Umbilical cord (tissue), 1 donor: ENCODE measurements at regions not wholly inside any gene's neighbourhood (a gene's known extent, or its start where the extent isn't known, plus 50 kb on each side); places are given as distances from the start of the nearest gene placed in this dataset.
A peak's percentile ranks its signal among the peaks of the same experiment; 100 is the strongest.
"Not testable (repeated sequence)": the region's sequence is repeated elsewhere in the genome, so short reads cannot be mapped to it uniquely, and the experiment has no call there.

ENCODE experiments used
- DNase-seq: peaks from one replicate; pipeline ENCODE4 v3.0.0-alpha.2; 2015; ENCODE audit warnings: low spot score

DNA sequence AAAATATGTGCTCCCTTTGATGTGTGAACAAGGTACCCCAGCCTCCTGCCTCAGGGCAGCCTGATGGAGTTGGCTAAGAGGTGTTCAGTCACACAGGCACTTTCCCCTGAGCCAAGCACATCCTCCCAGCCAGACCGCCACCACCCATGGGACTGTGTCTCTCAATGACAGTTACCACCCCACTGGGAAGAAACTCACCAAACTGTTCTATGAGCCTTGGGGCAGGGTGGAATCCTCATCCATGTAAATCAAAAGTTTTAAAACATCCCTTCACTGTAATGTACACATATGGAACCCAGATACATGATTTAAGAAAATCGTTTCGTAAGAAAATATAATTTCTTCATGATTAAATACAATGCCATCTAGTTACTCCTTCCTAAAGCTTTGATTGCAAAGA lies 138.4 kb upstream of the LSM14A start:
- no peak for DNase-seq

DNA sequence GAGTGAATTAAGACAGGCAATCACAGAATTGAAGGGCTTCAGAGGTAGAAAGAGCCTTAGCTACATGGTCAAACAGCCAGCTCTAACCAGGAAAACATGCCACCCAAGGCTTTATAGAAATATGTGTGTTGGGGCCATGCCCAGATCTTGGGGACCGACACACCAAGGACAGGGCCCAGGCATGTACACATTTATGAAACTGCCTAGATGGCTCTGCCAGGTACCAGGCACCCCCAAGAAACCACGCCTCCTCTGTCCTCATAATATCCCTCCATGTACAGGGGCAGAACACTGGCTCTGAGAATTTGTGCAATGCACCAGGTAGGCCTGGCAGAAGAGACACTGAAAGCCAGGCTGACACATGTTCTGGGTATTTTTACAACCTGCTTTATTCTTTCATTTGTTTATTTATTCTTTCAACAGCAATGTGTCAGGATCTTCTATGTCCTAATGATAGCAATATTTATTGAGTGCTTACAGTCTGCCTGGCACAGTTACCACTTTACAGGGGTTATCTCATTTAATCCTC lies 137.9 kb upstream of the LSM14A start:
- DNase-seq, result no peak

DNA sequence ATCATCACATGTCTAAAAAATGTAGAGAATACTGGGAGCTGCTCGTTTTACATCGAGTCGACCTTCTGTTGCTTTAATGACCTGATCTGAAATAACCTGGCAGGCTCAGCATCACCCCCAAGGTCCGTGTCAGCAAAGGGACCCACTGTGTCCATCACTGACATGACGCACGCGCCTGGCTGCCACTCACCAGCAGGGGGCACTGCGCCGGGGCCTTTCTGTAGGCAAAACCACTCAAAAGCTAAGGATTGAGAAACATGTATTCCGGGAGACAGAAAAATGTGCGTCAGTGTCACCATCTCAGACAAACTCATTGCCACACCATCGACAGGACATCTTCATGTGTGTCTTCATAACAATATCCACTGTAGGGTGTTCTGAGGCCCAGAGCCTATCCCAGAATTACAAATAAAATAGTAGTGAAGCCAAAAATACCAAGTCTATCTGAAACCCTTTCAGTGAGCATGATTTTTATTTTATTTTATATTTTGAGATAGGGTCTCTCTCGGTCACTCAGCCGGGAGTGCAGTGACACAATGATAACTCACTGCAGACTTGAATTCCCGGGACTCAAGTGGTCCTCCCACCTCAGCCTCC lies 130.3 kb upstream of the LSM14A start:
- peak; percentile 30 for DNase-seq

DNA sequence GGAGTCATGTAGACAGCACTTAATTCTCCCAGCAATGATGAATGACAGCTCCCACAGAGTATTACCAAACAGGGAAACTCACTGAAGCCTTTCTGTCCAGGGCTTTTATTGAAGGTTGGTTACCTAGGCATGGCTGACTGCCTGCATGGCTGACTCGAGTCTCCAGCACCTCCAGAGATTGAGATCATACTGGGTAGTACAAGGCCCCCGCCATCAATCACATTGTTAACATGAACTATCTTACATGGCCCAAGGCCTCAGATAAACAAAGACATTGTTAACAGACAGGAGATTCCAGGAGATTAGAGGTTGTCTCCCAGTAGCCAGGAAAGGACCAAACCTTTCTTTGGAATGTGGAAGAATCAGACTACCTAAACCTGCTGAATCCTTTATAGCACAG lies 128.3 kb upstream of the LSM14A start:
- DNase-seq, result no peak

DNA sequence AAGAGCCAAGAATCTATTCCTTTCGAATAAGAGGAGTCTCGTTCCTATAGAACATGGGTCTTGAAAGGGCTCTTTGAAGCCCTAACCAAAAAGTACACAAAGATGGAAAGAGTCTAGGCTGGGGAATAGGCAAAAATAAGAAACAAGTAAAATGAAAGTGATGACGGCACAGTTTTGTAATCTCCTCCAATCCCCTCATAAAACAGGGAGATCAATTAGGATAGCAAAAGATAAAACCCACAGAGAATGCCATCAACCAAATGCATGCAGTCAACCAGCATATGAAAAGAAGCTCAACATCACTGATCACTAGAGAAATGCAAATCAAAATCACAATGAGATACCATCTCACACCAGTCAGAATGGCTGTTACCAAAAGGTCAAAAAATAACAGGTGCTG lies 122.4 kb upstream of the LSM14A start:
- no peak for DNase-seq

DNA sequence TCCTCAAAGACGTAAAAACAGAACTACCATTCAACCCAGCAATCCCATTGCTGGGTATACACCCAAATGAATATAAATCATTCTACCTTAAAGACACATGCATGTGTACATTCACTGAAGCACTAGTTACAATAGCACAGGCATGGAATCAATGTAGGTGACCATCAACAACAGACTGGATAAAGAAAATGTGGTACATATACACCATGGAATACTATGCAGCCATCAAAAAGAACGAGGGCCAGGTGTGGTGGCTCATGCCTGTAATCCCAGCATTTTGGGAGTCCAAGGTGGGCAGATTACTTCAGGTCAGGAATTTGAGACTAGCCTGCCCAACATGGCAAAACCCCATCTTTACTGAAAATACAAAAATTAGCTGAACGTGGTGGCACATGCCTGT lies 121.9 kb upstream of the LSM14A start:
- DNase-seq, result not testable (repeated sequence)

DNA sequence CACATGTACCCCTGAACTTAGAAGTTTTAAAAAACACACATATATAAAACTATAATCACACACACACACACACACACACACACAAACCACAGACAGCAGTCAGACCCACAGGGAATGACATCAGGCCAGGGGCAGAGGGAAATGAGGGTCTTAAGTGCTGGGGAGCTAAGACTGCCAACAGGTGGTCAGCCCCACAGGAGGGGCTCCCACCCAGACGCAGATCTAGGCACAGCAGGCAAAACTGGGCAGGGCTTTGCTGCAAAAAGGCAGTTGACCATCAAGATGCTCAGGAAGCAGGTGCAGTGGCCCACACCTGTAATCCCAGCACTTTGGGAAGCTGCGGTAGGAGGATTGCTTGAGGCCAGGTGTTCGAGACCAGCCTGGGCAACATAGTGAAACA lies 121.0 kb upstream of the LSM14A start:
- no peak for DNase-seq

DNA sequence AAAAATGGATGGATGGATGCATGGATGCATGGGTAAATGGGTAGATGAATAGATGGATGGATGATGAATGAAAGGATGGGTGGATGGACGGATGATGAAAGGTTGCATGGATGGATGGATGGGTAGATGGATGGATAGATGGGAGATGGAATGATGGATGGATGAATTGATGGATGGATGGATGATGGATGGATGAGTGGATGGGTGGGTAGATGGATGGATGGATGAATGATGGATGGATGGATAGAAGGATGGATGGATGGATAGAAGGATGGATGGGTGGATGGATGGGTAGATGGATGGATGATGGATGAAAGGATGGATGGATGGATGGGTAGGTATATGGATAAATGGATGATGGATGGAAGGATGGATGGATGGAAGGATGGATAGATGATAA lies 115.1 kb upstream of the LSM14A start:
- DNase-seq, result no peak

DNA sequence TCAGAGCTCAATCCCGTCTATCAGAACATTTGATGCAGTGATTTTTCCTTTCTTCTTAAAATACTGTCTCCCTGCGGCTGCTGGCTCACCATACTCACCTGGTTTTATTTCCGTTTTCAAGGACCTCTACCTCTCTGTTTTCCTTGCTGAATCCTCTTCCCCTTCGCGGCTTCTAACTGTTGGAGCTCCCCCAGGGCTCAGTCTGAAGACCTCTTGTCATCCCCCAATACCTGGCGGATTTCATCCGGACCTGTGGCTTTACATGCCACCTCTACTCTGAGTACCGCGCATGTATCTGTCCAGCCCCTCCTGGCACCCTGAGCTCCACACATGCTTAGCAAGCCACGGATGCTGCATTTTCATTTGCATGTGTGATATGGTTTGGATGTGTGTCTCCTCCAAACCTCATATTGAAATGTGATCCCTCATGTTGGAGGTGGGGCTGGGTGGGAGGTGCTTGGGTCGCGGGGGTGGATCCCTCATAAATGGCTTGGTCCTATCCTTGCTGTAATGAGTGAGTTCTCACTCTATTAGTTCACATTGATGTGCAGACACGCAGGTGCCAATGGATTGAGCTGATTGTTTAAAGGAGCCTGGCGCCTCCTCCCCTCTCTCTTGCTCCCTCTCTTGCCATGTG lies 106.2 kb upstream of the LSM14A start:
- DNase-seq, result no peak

DNA sequence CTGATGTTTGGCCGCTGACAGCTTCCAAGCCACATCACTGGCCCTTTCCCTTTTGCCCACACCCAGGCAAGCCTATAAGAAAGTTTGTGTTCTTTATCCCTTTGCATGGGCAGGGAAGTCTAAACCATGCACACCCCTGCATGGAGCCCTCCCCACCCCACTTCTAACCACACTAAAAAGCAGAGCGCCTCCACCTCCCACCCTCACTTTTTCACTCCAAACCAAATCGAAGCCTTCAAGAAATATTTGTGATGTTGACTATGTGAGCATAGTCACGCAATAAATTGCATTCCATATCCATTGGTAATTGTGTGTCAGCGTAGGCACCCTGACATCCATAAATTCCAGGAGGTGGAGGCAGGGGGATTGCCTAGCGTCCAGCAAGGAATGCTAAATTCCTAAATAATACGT lies 104.4 kb upstream of the LSM14A start:
- no peak for DNase-seq

DNA sequence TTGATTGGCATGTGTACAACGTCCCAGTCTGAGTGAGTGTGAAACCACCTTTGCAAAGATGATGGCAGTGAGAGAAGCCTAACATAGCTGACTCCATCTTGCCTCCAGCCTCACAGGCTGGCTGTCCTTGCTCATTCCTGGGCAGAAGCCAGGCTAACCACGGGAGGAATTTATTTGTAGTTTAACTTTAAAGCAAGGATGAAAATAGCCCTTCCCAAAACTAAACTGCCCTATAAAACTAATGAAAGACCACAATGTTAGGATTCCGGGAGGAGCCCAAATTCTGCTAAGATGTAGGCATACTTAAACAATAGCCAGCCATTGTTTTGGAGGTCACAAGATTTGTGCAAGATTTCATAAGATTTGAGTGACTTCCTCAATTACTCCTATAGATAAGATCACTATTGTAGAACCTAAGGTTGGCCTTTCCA lies 96.6 kb upstream of the LSM14A start:
- DNase-seq, result peak; percentile 8

DNA sequence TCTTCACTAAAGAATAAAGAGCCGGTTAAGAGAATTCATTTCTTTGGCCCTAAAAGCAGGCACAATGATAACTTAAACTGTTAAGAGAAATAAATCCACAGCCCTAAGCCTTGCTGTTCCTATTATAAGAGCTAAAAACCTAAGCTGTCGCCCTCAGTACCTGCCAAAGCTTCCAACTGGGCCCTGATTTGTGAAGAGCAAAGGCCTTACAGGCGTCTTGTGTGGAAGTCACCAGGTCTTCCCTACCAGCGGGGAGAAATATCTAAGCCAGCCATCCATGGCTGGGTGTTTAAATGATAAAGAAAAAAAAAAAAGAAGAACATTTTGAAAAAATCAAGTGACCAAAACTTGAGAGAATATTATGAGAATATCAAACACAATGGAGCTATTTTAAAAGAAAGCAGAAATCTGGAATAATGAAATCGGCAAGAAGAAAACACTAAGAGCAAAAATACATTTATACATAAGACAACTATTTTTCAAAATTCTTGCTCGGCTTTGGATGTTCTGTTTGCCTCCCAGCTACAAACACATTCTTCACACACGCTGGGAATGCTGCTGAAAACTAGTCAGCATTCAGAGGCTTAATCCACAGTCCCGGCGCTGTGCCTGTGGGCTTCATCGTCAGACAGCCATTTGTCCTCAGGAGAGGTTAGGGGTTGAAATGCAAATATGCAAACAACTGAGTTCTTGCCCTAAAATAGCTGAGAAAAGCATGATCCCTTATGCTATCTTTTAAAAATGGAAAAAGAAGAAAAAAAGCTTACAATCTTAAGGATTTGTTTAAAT lies 89.8 kb upstream of the LSM14A start:
- DNase-seq, result peak; percentile 69

DNA sequence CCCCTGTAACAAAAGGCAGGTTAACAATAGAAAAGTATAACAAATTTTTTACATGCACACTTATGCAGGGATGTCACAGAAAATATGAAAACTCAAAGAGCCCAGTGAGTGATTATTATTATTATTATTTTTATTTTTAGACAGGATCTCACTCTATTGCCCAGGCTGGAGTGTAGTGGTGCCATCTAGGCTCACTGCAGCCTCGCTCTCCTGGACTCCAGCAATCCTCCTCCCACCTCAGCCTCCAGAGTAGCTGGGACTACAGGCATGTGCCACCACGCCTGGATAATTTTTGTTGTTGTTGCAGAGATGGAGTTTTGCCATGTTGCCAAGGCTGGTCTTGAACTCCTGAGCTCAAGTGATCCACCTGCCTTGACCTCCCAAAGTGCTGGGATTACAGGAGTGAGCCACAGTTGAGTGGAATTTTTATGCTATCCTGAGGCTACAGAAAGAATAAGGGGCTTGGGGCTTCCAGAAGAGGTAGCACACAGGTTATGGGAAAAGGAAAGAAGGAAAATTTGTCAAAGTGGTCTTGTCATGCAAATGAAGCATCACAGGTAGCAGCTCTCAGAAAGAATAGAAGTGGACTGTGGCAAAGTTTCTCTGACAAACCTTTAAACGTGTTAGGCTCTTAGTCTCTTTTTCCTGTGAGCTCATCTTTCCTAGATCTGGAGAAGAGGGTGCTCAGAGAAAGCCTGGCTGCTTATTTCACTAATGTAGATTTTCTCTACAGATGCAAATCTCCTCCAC lies 87.7 kb upstream of the LSM14A start:
- DNase-seq, result no peak

DNA sequence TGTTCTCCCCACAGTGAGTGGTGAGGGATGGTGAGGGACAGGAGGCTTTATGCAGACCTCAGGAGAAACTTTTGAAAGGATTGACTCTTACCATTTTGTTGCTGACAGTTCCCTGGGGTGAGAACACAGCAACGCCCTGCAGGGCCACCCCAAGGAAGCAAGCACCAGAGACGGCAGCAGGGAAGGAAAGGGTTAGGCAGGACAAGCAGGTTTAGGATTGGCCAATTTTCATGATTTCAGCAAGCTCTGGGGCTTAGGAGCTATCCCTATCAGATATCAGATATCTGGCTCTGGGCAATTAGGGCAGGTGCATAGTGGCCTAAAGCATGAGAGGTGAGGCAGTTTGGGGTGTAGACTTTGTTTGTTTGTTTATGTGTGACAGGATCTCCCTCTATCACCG lies 87.0 kb upstream of the LSM14A start:
- no peak for DNase-seq

DNA sequence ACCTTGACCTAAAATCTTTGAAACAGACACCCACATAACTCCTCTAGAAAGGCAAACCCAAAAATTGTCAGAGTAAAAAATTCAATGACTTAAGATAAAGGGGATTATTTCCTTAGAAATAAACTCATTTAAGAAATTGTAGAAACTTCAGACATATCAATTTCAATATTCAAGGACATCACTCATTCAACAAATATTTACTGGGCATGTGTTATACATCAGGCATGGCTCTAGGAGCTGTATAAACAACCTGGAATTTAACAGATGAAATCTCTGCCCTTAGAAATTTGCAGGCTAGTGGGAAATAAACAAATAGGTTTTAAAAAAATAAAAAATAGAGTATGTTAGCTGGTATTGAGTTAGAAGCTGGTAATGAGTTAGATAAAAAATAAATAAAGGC lies 84.0 kb upstream of the LSM14A start:
- DNase-seq, result no peak

DNA sequence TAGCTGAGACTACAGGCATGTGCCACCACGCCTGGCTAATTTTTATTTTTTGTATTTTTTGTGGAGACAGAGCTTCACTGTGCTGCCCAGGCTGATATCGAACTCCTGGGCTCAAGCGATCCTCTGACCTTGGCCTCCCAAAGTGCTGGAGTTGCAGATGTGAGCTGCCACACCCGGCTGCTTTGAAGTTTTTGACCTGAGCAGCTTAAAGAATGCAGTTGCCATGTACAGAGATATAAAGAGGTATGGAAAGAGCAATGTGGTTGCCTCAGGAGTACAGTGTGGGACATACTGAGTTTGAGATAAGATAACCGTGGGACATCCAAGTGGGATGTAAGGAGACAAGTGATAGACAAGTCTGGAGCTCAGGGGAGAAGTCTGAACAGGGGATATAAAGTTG lies 82.7 kb upstream of the LSM14A start:
- no peak for DNase-seq

DNA sequence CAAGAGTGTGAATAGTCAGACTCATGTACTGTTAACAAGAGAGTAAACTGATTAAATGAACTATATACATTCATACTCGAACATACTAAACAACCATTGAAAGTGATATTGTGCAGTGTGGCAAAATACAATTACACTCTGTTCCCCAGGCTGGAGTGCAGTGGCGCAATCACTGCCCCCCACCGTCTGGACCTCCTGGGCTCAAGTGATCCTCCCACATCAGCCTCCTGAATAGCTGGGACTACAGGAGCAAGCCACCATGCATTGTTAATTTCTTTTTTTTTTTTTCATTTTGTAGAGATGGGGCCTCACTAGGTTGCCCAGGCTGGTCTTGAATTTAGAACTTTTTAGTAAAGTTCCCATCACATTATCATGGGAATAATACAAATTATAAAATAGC lies 77.3 kb upstream of the LSM14A start:
- no peak for DNase-seq

DNA sequence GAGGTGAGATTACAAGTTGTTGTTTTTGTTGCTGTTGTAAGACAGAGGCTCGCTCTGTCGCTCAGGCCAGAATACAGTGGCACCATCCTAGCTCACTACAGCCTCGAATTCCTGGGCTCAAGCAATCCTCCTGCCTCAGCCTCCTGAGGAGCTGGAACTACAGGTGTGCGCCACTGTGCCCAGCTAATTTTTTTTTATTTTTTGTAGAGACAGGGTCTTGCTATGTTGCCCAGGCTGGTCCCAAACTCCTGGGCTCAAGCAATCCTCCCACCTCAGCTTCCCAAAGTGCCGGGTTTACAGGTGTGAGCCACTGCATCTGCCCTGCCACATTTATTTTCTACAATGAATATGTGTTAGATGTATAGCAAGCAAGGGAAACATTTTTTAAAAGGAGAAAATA lies 76.9 kb upstream of the LSM14A start:
- DNase-seq, result not testable (repeated sequence)

DNA sequence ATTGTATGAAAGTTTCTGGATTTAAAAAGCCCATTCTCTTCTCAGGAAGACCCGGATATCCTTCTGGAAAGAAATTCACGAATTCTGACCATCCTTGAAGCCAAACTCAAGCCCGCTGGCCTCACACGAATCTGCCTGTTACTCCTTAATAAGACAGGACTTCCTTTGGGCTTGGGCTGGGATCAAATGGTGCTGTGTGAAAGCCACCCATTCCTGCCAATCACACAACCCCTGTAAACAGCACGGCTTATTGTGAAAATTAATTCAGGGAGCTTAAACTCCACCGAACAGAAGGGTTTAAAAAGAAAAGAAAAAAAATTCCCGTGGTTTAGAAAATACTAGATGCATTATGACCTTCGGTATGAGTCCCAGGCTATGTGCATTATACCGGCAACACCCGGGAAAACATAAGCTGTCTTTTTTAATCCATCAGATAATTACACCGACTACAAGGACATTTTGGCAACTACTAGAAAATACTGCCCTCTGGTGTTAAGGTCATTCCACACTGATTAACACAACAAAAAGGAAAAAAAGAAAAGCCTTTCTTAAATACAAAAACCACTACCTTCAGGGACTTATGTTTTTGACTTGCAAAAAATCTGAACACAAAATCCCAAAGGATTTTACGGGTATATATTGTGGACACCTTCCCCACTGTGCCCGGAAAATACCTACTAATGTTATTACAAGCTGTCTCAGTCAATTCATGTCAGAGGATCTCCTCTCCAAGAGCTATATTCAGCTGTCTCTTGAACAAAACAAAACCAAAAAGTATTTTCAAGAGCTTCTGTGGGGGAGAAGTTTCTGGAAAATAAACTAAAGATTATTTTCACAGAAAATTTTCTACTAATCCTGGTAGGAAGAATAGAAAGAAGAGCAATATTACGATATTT lies 76.0 kb upstream of the LSM14A start:
- peak; percentile 43 for DNase-seq

DNA sequence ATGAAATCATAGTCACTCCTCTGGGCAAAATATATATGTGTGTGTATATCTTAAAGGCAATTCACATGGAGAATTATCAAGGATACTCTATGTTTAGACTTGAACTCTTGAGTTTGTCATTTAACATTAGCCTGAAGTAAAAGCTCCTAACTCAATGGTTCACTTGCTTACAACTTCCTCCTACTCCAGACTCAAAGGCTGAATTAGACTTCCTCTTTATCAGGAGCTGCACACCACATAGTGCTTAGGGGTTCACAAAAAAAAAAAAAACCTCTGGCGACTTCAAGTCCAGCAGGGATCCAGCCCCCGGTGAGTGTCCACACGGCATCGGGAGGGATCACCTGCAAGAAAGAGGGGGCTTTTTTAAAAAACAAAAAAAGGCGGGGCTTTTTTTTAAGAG lies 68.2 kb upstream of the LSM14A start:
- DNase-seq, result no peak

DNA sequence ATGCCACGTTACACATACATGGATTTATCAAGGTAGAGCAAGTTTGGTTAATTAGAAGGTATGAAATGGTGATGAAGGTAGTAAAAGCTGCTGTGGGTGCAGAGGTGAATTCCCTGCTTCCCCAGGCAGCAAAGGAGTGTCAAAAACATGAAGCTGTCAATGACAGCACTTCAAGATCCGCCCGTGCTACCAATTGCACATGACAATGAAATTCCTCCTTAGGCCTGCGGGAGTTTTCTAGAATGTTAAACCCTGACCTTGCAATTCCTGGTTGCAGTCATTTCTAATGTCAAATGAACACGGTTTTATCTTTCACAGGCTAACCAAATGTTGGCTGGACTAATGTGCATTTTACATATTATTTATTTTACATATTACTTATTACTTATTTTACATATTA lies 67.7 kb upstream of the LSM14A start:
- no peak for DNase-seq
